WTC11 (cell line): ENCODE measurements at regions not wholly inside any gene's neighbourhood (a gene's known extent, or its start where the extent isn't known, plus 50 kb on each side); places are given as distances from the start of the nearest gene placed in this dataset.

Experiments used
- ATAC-seq: fragments of 200-7000 bp; cut with Tn5 transposase; 2 replicates; pipeline ENCODE4 v1.10.0; 2021; ENCODE audit warnings: mild to moderate bottlenecking, moderate library complexity
- CTCF ChIA-PET: fragments of 300-600 bp; sonication (Branson Sonifier 250); formaldehyde crosslinking; loops from one replicate; lab custom pipeline; 2021; ENCODE audit warnings: antibody characterized with exemption; lab: Charles Lee
- POLR2A ChIA-PET: fragments of 350-600 bp; sonication (Branson Sonifier 250); formaldehyde crosslinking; loops from one replicate; lab custom pipeline; 2021; ENCODE audit warnings: antibody characterized with exemption; lab: Charles Lee
- DNase-seq: peaks from one replicate; pipeline ENCODE4 v3.0.0; 2021; ENCODE audit warnings: low spot score
- H3K27ac Mint-ChIP-seq: 2 replicates; pipeline ENCODE4 v1.8.0; 2021; ENCODE audit warnings: mixed read lengths
- H3K27me3 Mint-ChIP-seq: 2 replicates; pipeline ENCODE4 v1.8.0; 2021; ENCODE audit warnings: low read depth, mild to moderate bottlenecking, moderate library complexity, mixed read lengths
- H3K36me3 Mint-ChIP-seq: 2 replicates; pipeline ENCODE4 v1.8.0; 2021; ENCODE audit warnings: mixed read lengths
- H3K4me1 Mint-ChIP-seq: 2 replicates; pipeline ENCODE4 v1.8.0; 2022; ENCODE audit warnings: mixed read lengths
- H3K4me3 Mint-ChIP-seq: 2 replicates; pipeline ENCODE4 v1.8.0; 2021; ENCODE audit warnings: mild to moderate bottlenecking, moderate library complexity, mixed read lengths
- H3K9me3 Mint-ChIP-seq: 2 replicates; pipeline ENCODE4 v1.8.0; 2021; ENCODE audit warnings: mixed read lengths
- AFF4 ChIP-seq: sonication (generic); formaldehyde crosslinking; IDR thresholded peaks from 2 replicates; pipeline ENCODE4 v1.8.1; 2023; ENCODE audit warnings: mild to moderate bottlenecking, missing genetic modification reagents, borderline replicate concordance
- ARID4B ChIP-seq: sonication (generic); formaldehyde crosslinking; IDR thresholded peaks from 2 replicates; pipeline ENCODE4 v1.8.0; 2023; ENCODE audit warnings: missing genetic modification reagents, mild to moderate bottlenecking, borderline replicate concordance
- ATF6 ChIP-seq: sonication (generic); formaldehyde crosslinking; IDR thresholded peaks from 2 replicates; pipeline ENCODE4 v1.8.1; 2023; ENCODE audit warnings: mild to moderate bottlenecking, missing genetic modification reagents
- CDX4 ChIP-seq: fragments of 250-450 bp; sonication (Bioruptor Pico); IDR thresholded peaks from 2 replicates; pipeline ENCODE4 v1.9.0; 2021; ENCODE audit warnings: moderate library complexity, mild to moderate bottlenecking, inconsistent platforms, borderline replicate concordance
- GRHL2 ChIP-seq: fragments of 250-450 bp; sonication (Bioruptor Pico); IDR thresholded peaks from 2 replicates; pipeline ENCODE4 v1.8.0; 2022; ENCODE audit warnings: mild to moderate bottlenecking, moderate library complexity; ENCODE audit not compliant: insufficient replicate concordance, severe bottlenecking
- GTF2I ChIP-seq: fragments of 250-450 bp; sonication (Bioruptor Pico); conservative IDR thresholded peaks from 2 replicates; pipeline ENCODE4 v1.4.0; 2021; ENCODE audit warnings: mild to moderate bottlenecking
- NFATC4 ChIP-seq: fragments of 250-450 bp; sonication (Bioruptor Pico); IDR thresholded peaks from 2 replicates; pipeline ENCODE4 v1.9.0; 2021; ENCODE audit warnings: mild to moderate bottlenecking
- TEAD4 ChIP-seq: sonication (generic); formaldehyde crosslinking; IDR thresholded peaks from 2 replicates; pipeline ENCODE4 v1.8.0; 2022; ENCODE audit warnings: mild to moderate bottlenecking, missing genetic modification reagents
- ZNF138 ChIP-seq: sonication (generic); formaldehyde crosslinking; conservative IDR thresholded peaks from 2 replicates; pipeline ENCODE4 v1.8.1; 2022; ENCODE audit warnings: mild to moderate bottlenecking, moderate library complexity, missing genetic modification reagents
- ZNF219 ChIP-seq: sonication (generic); formaldehyde crosslinking; IDR thresholded peaks from 2 replicates; pipeline ENCODE4 v1.8.0; 2023; ENCODE audit warnings: missing genetic modification reagents, mild to moderate bottlenecking, borderline replicate concordance
- ZNF281 ChIP-seq: sonication (generic); formaldehyde crosslinking; IDR thresholded peaks from 2 replicates; pipeline ENCODE4 v1.8.0; 2023; ENCODE audit warnings: mild to moderate bottlenecking, missing genetic modification reagents
- ZNF416 ChIP-seq: fragments of 250-450 bp; sonication (Bioruptor Pico); IDR thresholded peaks from 2 replicates; pipeline ENCODE4 v1.9.0; 2021; ENCODE audit warnings: mild to moderate bottlenecking, inconsistent platforms
- ZNF425 ChIP-seq: fragments of 250-450 bp; sonication (Bioruptor Pico); conservative IDR thresholded peaks from 2 replicates; pipeline ENCODE4 v1.9.0; 2021; ENCODE audit warnings: mild to moderate bottlenecking

GRCh38 chr20:16666272-16666671, 63.6 kb upstream of the SNRPB2 start:
- no peak for ATAC-seq
- ChIA-PET CTCF (interaction anchor here (0.7 to 1.6 kb wide), 5 partner anchors 9 to 549 kb away, joined by 3 to 9 read pairs (median 3); no protein-coding TSS in a partner anchor), POLR2A (no interaction called here)
- no peak overlapping the region for H3K27ac Mint-ChIP-seq
- H3K27me3 Mint-ChIP-seq, result no peaks in the 10 kb centered on the region
- no peak overlapping the region for H3K4me3 Mint-ChIP-seq
- H3K4me1 Mint-ChIP-seq, result no peaks in the 10 kb centered on the region
- TF ChIP-seq TEAD4 (no peak), ZNF219 (no peak), ARID4B (CRISPR knock-in tag) (no peak), AFF4 (no peak), GTF2I (CRISPR knock-in tag) (no peak), CDX4 (CRISPR knock-in tag) (no peak), ZNF416 (CRISPR knock-in tag) (no peak), ZNF138 (CRISPR knock-in tag) (no peak), ZNF281 (no peak), ZNF425 (CRISPR knock-in tag) (no peak)
- DNase-seq, result no peak
- peaks cover 3% of the 10 kb centered on the region; the same call in 1 of the 2 replicates for H3K36me3 Mint-ChIP-seq
- peaks cover 13% of the 10 kb centered on the region for H3K9me3 Mint-ChIP-seq

- POLR2A ChIA-PET, result no interaction called here
- Mint-ChIP-seq H3K36me3 (no peaks in the 10 kb centered on the region), H3K4me3 (no peak overlapping the region), H3K4me1 (0 out of 2 replicates have a peak, but pooled peaks cover 6% of the 10 kb centered on the region), H3K9me3 (peaks cover 9% of the 10 kb centered on the region), H3K27me3 (no peaks in the 10 kb centered on the region), H3K27ac (no peak overlapping the region)
- TF ChIP-seq NFATC4 (CRISPR knock-in tag) (no peak), ATF6 (no peak), AFF4 (no peak), GRHL2 (CRISPR knock-in tag) (no peak)
- DNase-seq (no peak), ATAC-seq (no peak)
- CTCF ChIA-PET, result no interaction called here
Measured at GRCh38 chr20:16664020-16664419, 65.8 kb upstream of the SNRPB2 start.
